NCI-H748 treated with DMSO at 0.1 percent for 48 hours (cell line): ENCODE measurements at regions not wholly inside any gene's neighbourhood (a gene's known extent, or its start where the extent isn't known, plus 50 kb on each side); places are given as distances from the start of the nearest gene placed in this dataset.

Experiments
- DNase-seq: peaks from one replicate; lab custom pipeline; 2025; lab: John Stamatoyannopoulos, UW

- peak; percentile 83 for DNase-seq
Observed at GRCh38 chr18:33957707-33958106, 267.0 kb downstream of the NOL4 start.

DNA sequence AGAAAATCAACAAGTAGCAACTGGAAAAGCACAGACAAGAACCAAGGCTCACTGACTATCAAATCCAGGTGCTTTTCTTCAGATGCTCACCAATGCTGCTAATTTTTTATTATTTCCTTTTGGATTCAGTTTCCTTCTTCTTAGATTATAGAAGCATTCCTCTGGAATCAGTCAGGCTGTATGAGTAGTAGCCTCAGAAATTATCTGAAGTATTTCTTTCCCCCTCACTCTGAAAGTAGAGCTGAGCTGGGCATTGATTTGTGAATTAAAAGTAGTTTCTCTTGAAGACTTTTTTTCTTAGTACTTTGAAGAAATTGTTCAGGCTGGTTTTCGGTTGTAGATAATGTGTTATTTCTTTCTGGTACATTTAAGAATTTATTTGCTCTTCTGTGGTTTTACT, 273.7 kb downstream of the NOL4 start:
- no peak for DNase-seq

DNA sequence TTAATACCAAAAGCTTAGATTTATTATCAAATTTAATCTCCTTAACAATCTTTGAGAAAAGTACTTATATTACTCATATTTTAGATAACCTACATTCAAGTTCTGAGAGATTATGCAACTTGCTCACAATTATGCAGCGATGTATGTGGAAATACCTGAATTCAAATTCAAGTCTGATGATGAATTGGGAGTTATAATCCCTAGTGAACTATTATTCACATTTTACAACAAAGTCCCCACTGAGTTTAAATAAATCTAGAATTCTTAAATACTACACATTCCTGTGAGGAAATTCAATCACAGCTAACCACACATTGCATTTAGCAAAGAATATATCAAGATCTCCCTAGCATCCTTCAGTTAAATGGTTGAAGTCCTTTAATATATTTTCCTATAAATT, 278.4 kb downstream of the NOL4 start:
- DNase-seq: no peak

DNA sequence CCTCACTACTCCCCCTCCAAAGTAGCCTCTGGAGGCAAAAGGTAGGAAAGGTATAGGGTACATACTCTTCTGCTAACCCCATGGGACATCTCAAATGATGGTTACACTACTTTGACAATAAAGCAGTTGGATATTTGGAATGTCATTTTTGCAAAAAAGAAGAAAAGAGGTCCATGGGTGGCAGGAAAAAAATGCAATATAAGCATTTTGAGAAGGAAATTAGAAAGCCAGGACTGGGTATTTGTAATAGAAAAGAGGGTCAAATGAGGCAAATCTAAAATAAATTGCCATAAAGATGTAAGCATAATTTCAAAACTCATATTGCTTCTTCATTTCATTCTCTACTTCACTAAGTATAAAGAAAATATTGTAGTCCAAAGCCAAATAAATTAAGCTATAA, 280.2 kb downstream of the NOL4 start:
- no peak for DNase-seq

DNA sequence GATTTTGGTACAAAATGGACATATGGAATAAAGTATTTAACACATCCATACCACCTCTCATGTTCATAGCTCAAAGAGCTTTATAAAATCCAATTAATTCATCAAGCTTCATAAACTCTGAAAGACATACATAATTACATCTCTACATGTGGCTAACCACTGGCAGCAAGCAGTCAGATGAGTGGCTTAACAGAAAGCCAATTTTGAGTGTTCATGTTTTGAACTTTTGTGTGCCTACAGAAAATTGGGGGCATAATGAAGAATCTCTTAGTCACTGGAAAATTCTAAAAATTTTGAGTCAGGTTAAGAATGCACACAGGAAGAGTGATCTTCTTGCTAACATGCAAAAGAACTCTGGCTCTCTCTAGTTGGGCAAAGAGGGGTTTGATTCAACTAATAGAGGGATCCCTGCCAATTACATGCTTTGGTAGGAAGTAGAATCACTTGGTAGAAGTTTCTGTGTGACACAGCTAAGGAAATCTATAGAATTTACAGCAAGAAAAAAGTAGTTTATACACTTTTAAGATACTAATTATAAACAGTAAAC, 287.4 kb downstream of the NOL4 start:
- no peak for DNase-seq

- DNase-seq: no peak
Observed at GRCh38 chr18:33934258-33934657, 290.5 kb downstream of the NOL4 start.

DNA sequence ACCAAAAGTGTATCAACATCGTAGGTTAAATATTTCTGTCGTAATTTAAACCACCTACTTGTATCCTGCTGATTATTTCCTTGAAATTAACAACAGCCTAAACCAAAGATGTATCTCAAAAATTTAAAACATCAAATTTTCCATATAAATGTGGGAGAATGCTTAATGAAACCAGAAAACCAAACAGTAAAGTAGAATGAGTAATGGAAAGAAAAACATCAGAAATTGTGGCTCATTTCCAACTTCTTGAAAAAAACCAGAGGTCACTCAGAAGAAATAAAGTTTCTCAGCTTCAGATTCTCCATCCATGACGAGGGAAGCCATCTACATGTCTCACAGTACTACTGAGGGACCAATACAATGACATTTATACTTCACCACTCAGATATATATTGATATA, 296.5 kb downstream of the NOL4 start:
- DNase-seq: no peak

DNA sequence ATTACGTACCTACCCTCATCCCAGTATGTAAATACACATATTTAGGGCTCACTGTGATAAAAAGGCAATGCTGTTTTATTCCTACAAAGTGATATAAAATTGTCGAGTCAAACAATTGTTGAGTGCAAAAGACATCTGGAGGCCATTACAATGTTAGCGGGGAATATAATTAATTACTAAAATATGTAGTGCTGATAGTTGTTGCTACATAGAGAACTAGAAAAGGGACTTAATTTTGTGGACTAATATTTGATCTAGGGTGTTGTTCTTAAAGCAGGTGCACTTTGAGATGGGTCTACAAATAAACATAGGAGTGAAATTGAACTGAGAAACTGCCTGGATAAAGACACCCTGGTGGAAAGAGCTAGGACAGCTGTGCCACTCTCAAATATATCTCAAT, 300.1 kb downstream of the NOL4 start:
- DNase-seq: peak; percentile 88

DNA sequence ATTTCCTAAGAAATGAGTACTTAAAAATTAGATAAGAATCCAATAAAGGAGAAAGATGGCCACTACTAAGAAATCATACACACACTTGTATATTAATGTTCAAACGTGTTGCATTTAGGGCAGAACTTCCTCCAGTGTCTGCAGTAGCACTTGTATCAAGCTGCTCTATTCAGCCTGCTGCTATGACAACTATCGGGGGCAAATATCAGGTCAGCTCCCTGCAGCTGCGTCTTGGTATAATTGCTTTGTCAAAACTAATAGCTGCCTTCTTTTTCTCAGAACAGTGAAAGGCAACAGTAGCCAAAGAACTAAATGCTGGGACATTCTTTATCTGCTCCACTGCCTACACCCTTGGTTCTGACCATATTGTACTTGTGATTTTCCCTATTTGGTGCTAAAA, 300.7 kb downstream of the NOL4 start:
- peak; percentile 90 for DNase-seq

GRCh38 chr18:33918571-33918970, 306.1 kb downstream of the NOL4 start:
- no peak for DNase-seq

DNA sequence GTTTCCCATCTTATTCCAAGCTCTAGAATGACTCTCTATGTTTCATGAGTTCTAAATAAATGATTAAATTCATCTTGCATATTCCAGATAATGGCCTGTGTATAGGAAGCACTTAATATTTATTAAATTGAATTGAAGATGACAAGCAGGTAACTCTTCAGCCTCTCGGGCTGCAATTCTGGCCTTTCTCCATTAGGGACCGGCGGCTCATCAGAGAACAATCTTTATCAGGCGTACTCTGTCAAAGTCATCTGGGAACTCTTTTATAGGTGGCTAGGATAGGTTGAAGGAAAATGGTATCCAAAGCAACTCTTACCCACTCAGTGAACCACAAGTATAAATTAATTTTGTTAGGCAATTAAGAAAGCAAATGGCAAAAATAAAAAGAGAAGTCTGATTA, 308.5 kb downstream of the NOL4 start:
- DNase-seq: no peak

DNA sequence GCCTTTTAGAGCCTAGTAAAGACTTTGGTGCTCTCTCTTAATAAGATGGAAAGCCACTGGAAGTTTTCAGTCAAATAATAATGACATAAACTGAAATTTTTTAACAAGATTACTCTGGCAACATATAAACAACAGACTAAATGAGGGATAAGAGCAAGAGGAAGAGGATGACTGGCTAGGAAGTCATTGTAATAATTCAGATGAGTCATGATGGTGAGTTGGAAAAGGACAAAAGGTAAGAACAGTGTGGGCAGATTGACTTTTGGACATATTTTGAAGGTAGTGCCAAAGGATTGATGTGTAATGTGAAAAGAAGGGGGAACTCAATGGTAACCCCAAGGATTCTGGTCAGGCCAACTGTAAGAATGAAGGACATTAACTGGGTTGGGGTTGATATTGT, 310.3 kb downstream of the NOL4 start:
- DNase-seq: no peak

GRCh38 chr18:33906046-33906445, 318.7 kb downstream of the NOL4 start:
- DNase-seq: no peak

DNA sequence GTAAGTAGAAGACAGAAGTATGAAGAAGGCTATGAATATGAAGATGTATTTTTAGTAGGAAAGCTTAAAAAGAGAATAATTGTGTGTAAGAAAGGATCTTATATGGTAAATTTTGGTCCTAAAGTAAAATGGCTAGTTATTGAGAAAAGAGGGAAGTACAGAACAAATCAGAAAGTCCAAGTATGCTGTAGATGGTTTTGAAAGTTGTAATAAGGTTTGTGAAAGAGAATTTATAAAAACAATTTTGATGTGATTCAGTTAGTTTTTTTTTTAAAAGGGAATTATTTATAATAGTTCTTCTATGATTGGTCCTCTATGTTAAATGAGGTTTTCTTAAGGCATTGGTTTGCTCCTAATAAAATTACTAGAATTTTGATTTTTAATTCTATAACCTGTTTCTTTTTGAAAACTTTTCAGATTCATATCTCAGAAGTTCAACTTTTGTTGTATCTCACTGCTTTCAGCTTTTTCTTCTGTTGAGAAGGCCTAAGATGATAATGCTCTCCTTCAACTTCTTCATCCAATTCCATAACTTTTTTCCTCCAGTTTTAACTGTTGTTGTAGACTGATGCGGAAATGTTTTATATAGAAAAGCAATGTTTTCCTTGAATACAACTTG, 322.7 kb downstream of the NOL4 start:
- no peak for DNase-seq

GRCh38 chr18:33900638-33901037, 322.6 kb downstream of the ASXL3 start:
- DNase-seq: no peak

DNA sequence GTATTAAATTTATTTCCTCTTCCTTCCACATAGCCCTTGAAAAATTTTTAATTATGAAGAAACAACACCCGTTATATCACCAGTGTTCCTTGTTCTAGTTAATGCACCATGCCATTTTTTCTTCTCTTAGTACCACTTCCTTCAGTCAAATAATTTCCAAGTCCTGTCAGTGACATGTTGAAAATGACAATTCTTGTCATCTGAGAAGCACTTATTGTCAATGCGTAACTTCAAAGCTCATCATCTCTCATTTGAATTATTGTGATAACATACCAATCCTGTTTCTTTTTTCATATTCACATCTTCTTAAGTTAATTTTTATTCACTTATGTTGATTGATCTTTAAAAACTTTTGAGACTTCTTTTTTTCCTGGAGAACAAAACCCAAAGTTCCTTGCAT, 320.4 kb downstream of the ASXL3 start:
- no peak for DNase-seq

DNA sequence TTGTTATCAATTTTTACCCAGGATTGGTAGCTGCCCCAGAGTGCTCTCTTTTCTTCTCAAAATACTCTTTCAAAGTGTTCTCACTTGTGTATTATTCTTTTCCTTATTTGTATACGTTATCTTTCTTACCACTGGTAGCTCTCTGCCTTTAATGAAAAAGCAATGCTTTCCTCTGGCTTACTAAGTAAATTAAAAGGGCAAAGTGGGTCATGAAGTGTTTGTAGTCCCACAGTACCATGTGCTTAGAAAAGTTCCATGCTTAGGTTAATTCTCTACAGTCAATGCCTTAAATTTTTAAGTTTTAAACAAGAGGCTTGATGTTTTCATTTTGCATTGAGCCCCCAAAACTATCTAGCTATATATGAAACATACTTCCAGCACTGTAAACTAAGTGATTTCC, 300.2 kb downstream of the ASXL3 start:
- DNase-seq: no peak

GRCh38 chr18:33875029-33875565, 297.1 kb downstream of the ASXL3 start:
- DNase-seq: no peak

- peak; percentile 53 for DNase-seq
Observed at GRCh38 chr18:33873112-33873511, 295.1 kb downstream of the ASXL3 start.

DNA sequence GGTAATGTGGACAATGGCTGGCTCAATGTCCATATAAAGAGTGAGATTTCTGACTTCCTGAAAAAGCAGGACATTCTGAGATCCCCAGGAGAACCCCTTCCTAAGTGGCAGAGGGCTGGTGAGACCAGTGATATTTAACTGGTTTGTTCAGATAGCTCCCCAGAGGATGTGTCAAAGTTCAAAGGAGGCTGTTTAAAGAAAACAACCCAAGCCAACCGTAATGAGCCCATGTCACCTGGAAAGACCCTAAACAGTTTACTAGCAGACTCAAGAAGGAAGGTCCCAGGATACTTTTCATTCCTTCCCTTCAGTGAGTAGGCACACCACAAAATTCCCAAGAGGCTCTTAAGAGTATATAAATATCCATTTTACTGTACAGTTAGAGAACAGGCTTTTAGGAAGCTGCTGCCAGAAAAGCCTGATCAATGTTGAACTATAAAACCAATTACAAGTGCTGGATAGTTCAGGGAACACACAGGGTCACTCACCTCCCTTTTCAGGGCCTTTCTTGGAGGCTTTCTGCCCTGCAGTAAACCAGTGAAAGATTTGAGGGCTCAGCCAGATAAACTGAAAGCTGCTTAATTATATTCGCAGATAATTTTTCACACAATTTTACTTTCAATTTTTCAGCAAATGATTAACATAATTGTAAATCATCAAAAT, 293.5 kb downstream of the ASXL3 start:
- no peak for DNase-seq

DNA sequence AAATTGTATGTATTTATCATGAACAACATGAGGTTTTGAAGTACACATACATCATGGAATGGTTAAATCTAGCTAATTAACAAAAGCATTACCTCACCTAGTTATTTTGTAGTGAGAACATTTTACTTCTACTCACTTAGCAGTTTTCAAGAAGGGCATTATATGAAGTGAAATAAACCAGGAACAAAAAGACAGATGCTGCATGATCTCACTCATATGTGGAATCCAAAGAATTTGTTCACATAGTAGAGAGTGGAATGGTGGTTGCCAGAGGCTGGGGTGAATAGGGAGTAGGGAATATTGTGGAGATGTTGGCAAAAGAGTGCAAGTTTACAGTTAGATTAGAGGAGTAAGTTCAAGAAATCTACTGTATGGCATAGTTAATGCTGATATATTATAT, 292.0 kb downstream of the ASXL3 start:
- no peak for DNase-seq

DNA sequence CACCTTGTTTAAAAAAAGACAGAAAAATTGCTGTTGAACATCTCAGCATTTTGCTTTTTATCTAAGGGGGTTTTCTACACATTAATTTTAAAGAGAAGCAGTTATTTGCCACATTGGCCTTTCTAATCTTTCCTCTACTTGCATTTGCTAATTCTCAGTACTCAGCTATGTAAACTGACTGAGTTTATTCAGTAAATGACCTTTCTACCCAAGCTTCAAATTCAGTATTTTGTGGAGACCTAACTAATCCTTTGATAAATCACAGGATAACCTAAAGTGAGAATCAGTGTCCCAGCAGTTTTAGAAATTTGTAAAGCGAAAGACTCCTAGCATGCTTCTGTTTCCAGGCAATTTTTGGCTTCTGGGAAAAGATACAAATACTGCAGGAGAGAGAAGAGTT, 288.4 kb downstream of the ASXL3 start:
- DNase-seq: no peak

DNA sequence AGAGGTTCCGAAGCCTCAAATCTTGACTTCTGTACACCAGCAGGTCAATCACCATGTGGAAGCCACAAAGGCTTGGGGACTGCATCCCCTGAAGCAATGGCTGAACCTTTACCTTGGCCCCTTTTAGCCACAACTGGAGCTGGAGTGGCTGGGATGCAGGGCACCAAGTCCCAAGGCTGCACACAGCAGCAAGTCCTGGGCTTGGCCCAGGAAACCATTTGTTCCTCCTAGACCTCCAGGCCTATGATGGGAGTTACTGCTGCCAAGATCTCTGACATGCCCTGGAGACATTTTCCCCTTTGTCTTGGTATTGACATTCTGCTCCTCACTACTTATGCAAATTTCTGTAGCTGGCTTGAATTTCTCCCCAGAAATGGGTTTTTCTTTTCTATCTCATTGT, 285.9 kb downstream of the ASXL3 start:
- no peak for DNase-seq

GRCh38 chr18:33854827-33855139, 276.8 kb downstream of the ASXL3 start:
- DNase-seq: no peak
